Panc1 (cell line): ENCODE measurements at regions not wholly inside any gene's neighbourhood (a gene's known extent, or its start where the extent isn't known, plus 50 kb on each side); places are given as distances from the start of the nearest gene placed in this dataset.

Experiments used
- POLR2AphosphoS5 ChIP-seq: IDR thresholded peaks from 2 replicates; pipeline ENCODE4 v1.6.1; 2012; ENCODE audit warnings: mild to moderate bottlenecking, low read depth, low read length, moderate library complexity
- TF ChIP-seq, protein P1 (sequence below): fragments of 450-650 bp; IDR thresholded peaks from 2 replicates; pipeline ENCODE4 v1.5.1; 2017; ENCODE audit warnings: mild to moderate bottlenecking

DNA sequence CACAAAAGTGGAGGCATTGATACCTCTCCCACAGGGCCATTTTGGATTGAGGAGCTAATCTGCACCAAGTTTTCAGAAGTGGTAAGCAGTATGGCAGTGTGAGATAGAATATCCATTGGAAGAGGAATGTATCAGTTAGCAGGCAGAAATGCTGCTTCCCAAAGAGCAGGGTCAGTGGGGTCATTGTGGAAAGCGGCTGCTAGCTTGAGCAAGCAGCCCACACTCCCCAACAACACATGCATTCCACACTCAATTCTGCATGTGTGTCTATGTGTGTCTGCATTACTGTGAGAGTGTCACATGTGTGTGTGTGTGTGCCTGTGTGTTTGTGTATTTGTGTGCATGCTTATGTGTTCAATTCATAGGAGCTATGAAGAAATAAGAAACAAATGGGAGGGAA is 190.9 kb upstream of the FOXA2 start:
- TF ChIP-seq, protein P1, sequence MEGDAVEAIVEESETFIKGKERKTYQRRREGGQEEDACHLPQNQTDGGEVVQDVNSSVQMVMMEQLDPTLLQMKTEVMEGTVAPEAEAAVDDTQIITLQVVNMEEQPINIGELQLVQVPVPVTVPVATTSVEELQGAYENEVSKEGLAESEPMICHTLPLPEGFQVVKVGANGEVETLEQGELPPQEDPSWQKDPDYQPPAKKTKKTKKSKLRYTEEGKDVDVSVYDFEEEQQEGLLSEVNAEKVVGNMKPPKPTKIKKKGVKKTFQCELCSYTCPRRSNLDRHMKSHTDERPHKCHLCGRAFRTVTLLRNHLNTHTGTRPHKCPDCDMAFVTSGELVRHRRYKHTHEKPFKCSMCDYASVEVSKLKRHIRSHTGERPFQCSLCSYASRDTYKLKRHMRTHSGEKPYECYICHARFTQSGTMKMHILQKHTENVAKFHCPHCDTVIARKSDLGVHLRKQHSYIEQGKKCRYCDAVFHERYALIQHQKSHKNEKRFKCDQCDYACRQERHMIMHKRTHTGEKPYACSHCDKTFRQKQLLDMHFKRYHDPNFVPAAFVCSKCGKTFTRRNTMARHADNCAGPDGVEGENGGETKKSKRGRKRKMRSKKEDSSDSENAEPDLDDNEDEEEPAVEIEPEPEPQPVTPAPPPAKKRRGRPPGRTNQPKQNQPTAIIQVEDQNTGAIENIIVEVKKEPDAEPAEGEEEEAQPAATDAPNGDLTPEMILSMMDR: no peak
- TF ChIP-seq POLR2AphosphoS5: no peak
